H9 (cell line): ENCODE measurements at regions not wholly inside any gene's neighbourhood (a gene's known extent, or its start where the extent isn't known, plus 50 kb on each side); places are given as distances from the start of the nearest gene placed in this dataset.

ENCODE experiments used
- DNase-seq: peaks from one replicate; pipeline ENCODE4 v3.0.0-alpha.2; 2017
- H2AFZ ChIP-seq: one replicate; pipeline ENCODE4 v1.6.1; 2013; ENCODE audit warnings: mild to moderate bottlenecking, low read length, control low read depth, moderate library complexity
- H2AK5ac ChIP-seq: 2 replicates; pipeline ENCODE4 v1.6.1; 2013; ENCODE audit warnings: low read length, control low read depth, mixed read lengths; ENCODE audit not compliant: insufficient read length
- H2BK120ac ChIP-seq: one replicate; pipeline ENCODE4 v1.6.1; 2013; ENCODE audit warnings: low read depth, mild to moderate bottlenecking, low read length, control low read depth, inconsistent platforms; ENCODE audit not compliant: poor library complexity, severe bottlenecking
- H2BK12ac ChIP-seq: 2 replicates; pipeline ENCODE4 v1.6.1; 2013; ENCODE audit warnings: low read length, control low read depth, mixed read lengths, low read depth; ENCODE audit not compliant: insufficient read length
- H2BK15ac ChIP-seq: 2 replicates; pipeline ENCODE4 v1.6.1; 2013; ENCODE audit warnings: low read depth, low read length, control low read depth
- H2BK20ac ChIP-seq: one replicate; pipeline ENCODE4 v1.6.1; 2013; ENCODE audit warnings: low read depth, mild to moderate bottlenecking, low read length, control low read depth, inconsistent platforms; ENCODE audit not compliant: poor library complexity, severe bottlenecking
- H2BK5ac ChIP-seq: 2 replicates; pipeline ENCODE4 v1.6.1; 2013; ENCODE audit warnings: low read length, control low read depth, mixed read lengths; ENCODE audit not compliant: insufficient read length
- H3K14ac ChIP-seq: 2 replicates; pipeline ENCODE4 v1.6.1; 2013; ENCODE audit warnings: low read length, control low read depth; ENCODE audit not compliant: insufficient read depth
- H3K18ac ChIP-seq: 2 replicates; pipeline ENCODE4 v1.6.1; 2013; ENCODE audit warnings: low read depth, mild to moderate bottlenecking, mixed read lengths, low read length, control low read depth; ENCODE audit not compliant: insufficient read length
- H3K23ac ChIP-seq: 2 replicates; pipeline ENCODE4 v1.6.1; 2013; ENCODE audit warnings: low read length, control low read depth, mixed read lengths, low read depth; ENCODE audit not compliant: insufficient read length
- H3K23me2 ChIP-seq: 2 replicates; pipeline ENCODE4 v1.6.1; 2013; ENCODE audit warnings: low read depth, mild to moderate bottlenecking, mixed read lengths, low read length, control low read depth; ENCODE audit not compliant: insufficient read length, poor library complexity, severe bottlenecking
- H3K27ac ChIP-seq: 2 replicates; pipeline ENCODE4 v1.5.1; 2013; ENCODE audit warnings: low read length, control low read depth, mixed read lengths, low read depth; ENCODE audit not compliant: insufficient read length
- H3K27me3 ChIP-seq: 2 replicates; pipeline ENCODE4 v1.6.1; 2013; ENCODE audit warnings: low read length, control low read depth, inconsistent platforms; ENCODE audit not compliant: insufficient read depth
- H3K4ac ChIP-seq: 2 replicates; pipeline ENCODE4 v1.6.1; 2013; ENCODE audit warnings: low read depth, mild to moderate bottlenecking, control low read depth, inconsistent platforms, low read length, moderate library complexity
- H3K4me1 ChIP-seq: 2 replicates; pipeline ENCODE4 v1.6.1; 2013; ENCODE audit warnings: low read length, control low read depth, inconsistent platforms; ENCODE audit not compliant: insufficient read depth
- H3K4me2 ChIP-seq: 2 replicates; pipeline ENCODE4 v1.6.1; 2013; ENCODE audit warnings: low read length, control low read depth, mixed read lengths; ENCODE audit not compliant: insufficient read length, insufficient read depth
- H3K56ac ChIP-seq: 2 replicates; pipeline ENCODE4 v1.6.1; 2013; ENCODE audit warnings: low read depth, mild to moderate bottlenecking, mixed read lengths, low read length, control low read depth; ENCODE audit not compliant: insufficient read length
- H3K79me1 ChIP-seq: 2 replicates; pipeline ENCODE4 v1.6.1; 2013; ENCODE audit warnings: low read depth, mild to moderate bottlenecking, moderate library complexity, low read length, control low read depth, inconsistent platforms; ENCODE audit not compliant: insufficient read depth, poor library complexity, severe bottlenecking
- H3K79me2 ChIP-seq: 2 replicates; pipeline ENCODE4 v1.6.1; 2013; ENCODE audit warnings: low read length, control low read depth, inconsistent platforms; ENCODE audit not compliant: insufficient read depth
- H3K9ac ChIP-seq: 2 replicates; pipeline ENCODE4 v1.6.1; 2013; ENCODE audit warnings: low read length, control low read depth, mixed read lengths; ENCODE audit not compliant: insufficient read length; ENCODE audit errors: extremely low read depth
- H3K9me3 ChIP-seq: one replicate; pipeline ENCODE4 v1.6.1; 2013; ENCODE audit warnings: low read depth, low read length, inconsistent platforms; ENCODE audit not compliant: control insufficient read depth
- H3T11ph ChIP-seq: one replicate; pipeline ENCODE4 v1.6.1; 2013; ENCODE audit warnings: mild to moderate bottlenecking, low read length, control low read depth, inconsistent platforms
- H4K20me1 ChIP-seq: one replicate; pipeline ENCODE4 v1.6.1; 2013; ENCODE audit not compliant: control insufficient read depth, insufficient read length, insufficient read depth
- H4K5ac ChIP-seq: 2 replicates; pipeline ENCODE4 v1.6.1; 2013; ENCODE audit warnings: low read depth, mild to moderate bottlenecking, mixed read lengths, low read length, control low read depth; ENCODE audit not compliant: insufficient read length
- H4K8ac ChIP-seq: replicated peaks from 2 replicates; pipeline ENCODE4 v1.6.1; 2013; ENCODE audit warnings: low read length, control low read depth, mixed read lengths, low read depth; ENCODE audit not compliant: insufficient read length
- H4K91ac ChIP-seq: 2 replicates; pipeline ENCODE4 v1.6.1; 2013; ENCODE audit warnings: low read depth, mild to moderate bottlenecking, moderate library complexity, mixed read lengths, low read length, control low read depth; ENCODE audit not compliant: insufficient read length
- H3K27ac Mint-ChIP-seq, 3 experiments: 2 replicates in 2 of 3; 3 replicates in 1 of 3; pipeline ENCODE4 v1.8.0; 2020 to 2021; ENCODE audit warnings: mixed read lengths in 3 of 3, mild to moderate bottlenecking in 1 of 3, moderate library complexity in 1 of 3
- H3K27me3 Mint-ChIP-seq: 2 replicates; pipeline ENCODE4 v1.8.0; 2021; ENCODE audit warnings: low read depth, mild to moderate bottlenecking, moderate library complexity, mixed read lengths
- H3K36me3 Mint-ChIP-seq, 3 experiments: 2 replicates in 2 of 3; 3 replicates in 1 of 3; pipeline ENCODE4 v1.8.0; 2020 to 2021; ENCODE audit warnings: low read depth in 3 of 3, mixed read lengths in 3 of 3; ENCODE audit not compliant: insufficient read depth in 1 of 3
- H3K4me1 Mint-ChIP-seq, 2 experiments: 2 replicates each; pipeline ENCODE4 v1.8.0; 2020; ENCODE audit warnings: mixed read lengths in 2 of 2
- H3K4me3 Mint-ChIP-seq, 2 experiments: 2 replicates in 1 of 2; 3 replicates in 1 of 2; pipeline ENCODE4 v1.8.0; 2020 to 2021; ENCODE audit warnings: mild to moderate bottlenecking in 2 of 2, mixed read lengths in 2 of 2, moderate library complexity in 1 of 2
- H3K9me3 Mint-ChIP-seq, 2 experiments: 2 replicates in 1 of 2; 3 replicates in 1 of 2; pipeline ENCODE4 v1.8.0; 2020; ENCODE audit warnings: mild to moderate bottlenecking in 2 of 2, mixed read lengths in 2 of 2, moderate library complexity in 1 of 2
- CTCF ChIP-seq: fragments of 200-600 bp; sonication (generic); conservative IDR thresholded peaks from 3 replicates; pipeline ENCODE4 v1.8.0; 2021; ENCODE audit warnings: antibody characterized with exemption, mild to moderate bottlenecking
- WGBS: extraction: QIAGEN DNeasy Blood & Tissue Kit; methylation state at CpG from one replicate; pipeline ENCODE4 v1.1.7; 2013; ENCODE audit warnings: missing lambda C conversion rate, low lambda C conversion rate, mixed read lengths; ENCODE audit not compliant: insufficient read length; ENCODE audit errors: extremely low coverage; 5-methylcytosine and 5-hydroxymethylcytosine counted together

GRCh38 chr15:97517737-97518136 is 442.8 kb upstream of the ARRDC4 start:
- Mint-ChIP-seq H3K36me3 (no peaks in the 10 kb centered on the region), H3K4me3 (no peak overlapping the region), H3K27ac (no peak overlapping the region), H3K9me3 (no peaks in the 10 kb centered on the region), H3K4me1 (peaks cover 17% of the 10 kb centered on the region in 2 experiments), H3K27me3 (no peaks in the 10 kb centered on the region)
- no peak overlapping the region for H3K4ac ChIP-seq
- no peak overlapping the region for H3K14ac ChIP-seq
- 0 out of 2 replicates have a peak, but pooled peaks cover 2% of the 10 kb centered on the region for H3K4me1 ChIP-seq
- H3K79me1 ChIP-seq: no peaks in the 10 kb centered on the region
- no peak for DNase-seq
- H3K27ac ChIP-seq: no peak overlapping the region
- H2BK12ac ChIP-seq: no peak overlapping the region
- H4K91ac ChIP-seq: no peak overlapping the region
- H3K4me2 ChIP-seq: no peak overlapping the region
- H4K20me1 ChIP-seq: no peaks in the 10 kb centered on the region
- H4K5ac ChIP-seq: no peak overlapping the region
- H3K9ac ChIP-seq: no peak overlapping the region
- H3K9me3 ChIP-seq: no peaks in the 10 kb centered on the region
- H2BK15ac ChIP-seq: no peak overlapping the region
- H2AK5ac ChIP-seq: no peak overlapping the region
- H3K23ac ChIP-seq: no peak overlapping the region
- H2BK20ac ChIP-seq: no peak overlapping the region
- H2BK120ac ChIP-seq: no peak overlapping the region
- H2BK5ac ChIP-seq: no peak overlapping the region
- no peaks in the 10 kb centered on the region for H3K23me2 ChIP-seq
- no peak overlapping the region for H3K18ac ChIP-seq
- no peak for TF ChIP-seq CTCF
- no peaks in the 10 kb centered on the region for H3K79me2 ChIP-seq
- no CpG with 5 or more reads among the region's 2 CpGs for WGBS
- no peak overlapping the region for H2AFZ ChIP-seq
- no peak overlapping the region for H4K8ac ChIP-seq
- no peak overlapping the region for H3K56ac ChIP-seq
- H3T11ph ChIP-seq: no peak overlapping the region
- no peaks in the 10 kb centered on the region for H3K27me3 ChIP-seq
